ENCODE measurements at regions not wholly inside any gene's neighbourhood (a gene's known extent, or its start where the extent isn't known, plus 50 kb on each side); places are given as distances from the start of the nearest gene placed in this dataset.
"Not testable (repeated sequence)": the region's sequence is repeated elsewhere in the genome, so short reads cannot be mapped to it uniquely, and the experiment has no call there.

DNA sequence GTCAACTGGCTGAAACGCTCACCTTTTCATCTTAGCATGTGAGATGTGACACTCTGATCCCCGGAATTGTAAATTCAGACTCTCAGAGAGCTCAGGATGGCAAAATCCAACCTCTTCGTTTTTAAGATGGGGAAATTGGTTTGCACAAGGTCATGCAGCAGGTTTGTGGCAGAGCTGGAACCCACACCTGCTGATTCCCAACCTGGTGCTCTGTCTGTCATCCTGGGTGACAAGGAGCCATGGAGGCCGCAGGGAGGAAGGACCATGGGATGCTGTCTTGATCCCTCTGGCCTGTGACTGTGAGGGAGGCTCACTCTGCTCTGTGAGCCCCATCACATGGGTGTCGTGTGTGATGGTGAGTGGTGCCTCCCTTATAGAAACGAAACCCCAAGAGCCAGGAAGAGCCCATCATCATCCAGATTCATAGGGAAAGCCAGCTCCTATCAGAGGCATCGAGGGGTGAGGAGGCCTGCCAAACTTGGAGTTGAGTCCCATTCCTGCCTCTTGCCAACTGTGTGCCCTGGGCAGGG is 87.4 kb upstream of the SYT13 start:
- H3K4me1 ChIP-seq (ENCODE audit: insufficient read depth, low read length, poor library complexity, severe bottlenecking): peaks cover 9% of the 10 kb centered on the region
- no peaks in the 10 kb centered on the region for H3F3A ChIP-seq (ENCODE audit: low read depth)
- H2AFZ ChIP-seq (ENCODE audit: low read length): no peak overlapping the region
- no peak for TF ChIP-seq EZH2phosphoT487 (IDR thresholded peaks at IDR 0.05; ENCODE audit: borderline replicate concordance)
- TF ChIP-seq, protein P1, sequence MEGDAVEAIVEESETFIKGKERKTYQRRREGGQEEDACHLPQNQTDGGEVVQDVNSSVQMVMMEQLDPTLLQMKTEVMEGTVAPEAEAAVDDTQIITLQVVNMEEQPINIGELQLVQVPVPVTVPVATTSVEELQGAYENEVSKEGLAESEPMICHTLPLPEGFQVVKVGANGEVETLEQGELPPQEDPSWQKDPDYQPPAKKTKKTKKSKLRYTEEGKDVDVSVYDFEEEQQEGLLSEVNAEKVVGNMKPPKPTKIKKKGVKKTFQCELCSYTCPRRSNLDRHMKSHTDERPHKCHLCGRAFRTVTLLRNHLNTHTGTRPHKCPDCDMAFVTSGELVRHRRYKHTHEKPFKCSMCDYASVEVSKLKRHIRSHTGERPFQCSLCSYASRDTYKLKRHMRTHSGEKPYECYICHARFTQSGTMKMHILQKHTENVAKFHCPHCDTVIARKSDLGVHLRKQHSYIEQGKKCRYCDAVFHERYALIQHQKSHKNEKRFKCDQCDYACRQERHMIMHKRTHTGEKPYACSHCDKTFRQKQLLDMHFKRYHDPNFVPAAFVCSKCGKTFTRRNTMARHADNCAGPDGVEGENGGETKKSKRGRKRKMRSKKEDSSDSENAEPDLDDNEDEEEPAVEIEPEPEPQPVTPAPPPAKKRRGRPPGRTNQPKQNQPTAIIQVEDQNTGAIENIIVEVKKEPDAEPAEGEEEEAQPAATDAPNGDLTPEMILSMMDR (conservative IDR thresholded peaks at IDR 0.05; ENCODE audit: low read length): no peak
- no peaks in the 10 kb centered on the region for H3K9me2 ChIP-seq (replicated peaks; ENCODE audit: low read depth, low read length)
- no peak overlapping the region for H3K9ac ChIP-seq (ENCODE audit: low read depth, low read length, poor library complexity, severe bottlenecking)
- no peak overlapping the region for H3K4me3 ChIP-seq (ENCODE audit: low read length, poor library complexity, severe bottlenecking)
- no peaks in the 10 kb centered on the region for H3K79me2 ChIP-seq (ENCODE audit: insufficient read depth, low read length)
- no peaks in the 10 kb centered on the region for H3K9me3 ChIP-seq (ENCODE audit: insufficient read depth, low read depth, low read length)
- no peaks in the 10 kb centered on the region for H3K27me3 ChIP-seq (ENCODE audit: insufficient read depth, low read length, poor library complexity, severe bottlenecking)
- H4K20me1 ChIP-seq (ENCODE audit: insufficient read depth, low read length, poor library complexity, severe bottlenecking): no peaks in the 10 kb centered on the region
- no peaks in the 10 kb centered on the region for H3K36me3 ChIP-seq (ENCODE audit: insufficient read depth, low read length)
- no peak overlapping the region for H3K4me2 ChIP-seq (ENCODE audit: low read depth, low read length, poor library complexity, severe bottlenecking)

DNA sequence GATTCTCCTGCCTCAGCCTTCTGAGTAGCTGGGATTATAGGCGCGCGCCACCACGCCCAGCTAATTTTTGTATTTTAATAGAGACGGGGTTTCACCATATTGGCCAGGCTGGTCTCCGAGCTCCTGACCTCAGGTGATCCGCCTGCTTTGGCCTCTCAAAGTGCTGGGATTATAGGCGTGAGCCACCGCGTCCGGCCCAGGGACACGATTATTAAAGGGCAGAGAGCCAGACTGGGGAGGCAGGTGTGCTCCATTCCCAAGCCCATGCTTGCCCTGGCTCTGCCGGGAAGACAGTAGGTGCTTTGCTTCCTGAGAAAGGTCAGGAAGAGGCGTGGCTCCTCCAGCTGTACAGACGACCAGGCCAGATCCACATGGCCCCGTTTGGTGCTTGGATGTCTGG is 86.3 kb upstream of the SYT13 start:
- H3K9me2 ChIP-seq (replicated peaks; ENCODE audit: low read depth, low read length); H4K20me1 ChIP-seq (ENCODE audit: insufficient read depth, low read length, poor library complexity, severe bottlenecking); H3K79me2 ChIP-seq (ENCODE audit: insufficient read depth, low read length); H3K27me3 ChIP-seq (ENCODE audit: insufficient read depth, low read length, poor library complexity, severe bottlenecking); H3K36me3 ChIP-seq (ENCODE audit: insufficient read depth, low read length); H3K9me3 ChIP-seq (ENCODE audit: insufficient read depth, low read depth, low read length); H3K4me1 ChIP-seq (ENCODE audit: insufficient read depth, low read length, poor library complexity, severe bottlenecking); H3K9ac ChIP-seq (ENCODE audit: low read depth, low read length, poor library complexity, severe bottlenecking); H2AFZ ChIP-seq (ENCODE audit: low read length); H3K4me2 ChIP-seq (ENCODE audit: low read depth, low read length, poor library complexity, severe bottlenecking); H3F3A ChIP-seq (ENCODE audit: low read depth); H3K4me3 ChIP-seq (ENCODE audit: low read length, poor library complexity, severe bottlenecking): not testable (repeated sequence)

DNA sequence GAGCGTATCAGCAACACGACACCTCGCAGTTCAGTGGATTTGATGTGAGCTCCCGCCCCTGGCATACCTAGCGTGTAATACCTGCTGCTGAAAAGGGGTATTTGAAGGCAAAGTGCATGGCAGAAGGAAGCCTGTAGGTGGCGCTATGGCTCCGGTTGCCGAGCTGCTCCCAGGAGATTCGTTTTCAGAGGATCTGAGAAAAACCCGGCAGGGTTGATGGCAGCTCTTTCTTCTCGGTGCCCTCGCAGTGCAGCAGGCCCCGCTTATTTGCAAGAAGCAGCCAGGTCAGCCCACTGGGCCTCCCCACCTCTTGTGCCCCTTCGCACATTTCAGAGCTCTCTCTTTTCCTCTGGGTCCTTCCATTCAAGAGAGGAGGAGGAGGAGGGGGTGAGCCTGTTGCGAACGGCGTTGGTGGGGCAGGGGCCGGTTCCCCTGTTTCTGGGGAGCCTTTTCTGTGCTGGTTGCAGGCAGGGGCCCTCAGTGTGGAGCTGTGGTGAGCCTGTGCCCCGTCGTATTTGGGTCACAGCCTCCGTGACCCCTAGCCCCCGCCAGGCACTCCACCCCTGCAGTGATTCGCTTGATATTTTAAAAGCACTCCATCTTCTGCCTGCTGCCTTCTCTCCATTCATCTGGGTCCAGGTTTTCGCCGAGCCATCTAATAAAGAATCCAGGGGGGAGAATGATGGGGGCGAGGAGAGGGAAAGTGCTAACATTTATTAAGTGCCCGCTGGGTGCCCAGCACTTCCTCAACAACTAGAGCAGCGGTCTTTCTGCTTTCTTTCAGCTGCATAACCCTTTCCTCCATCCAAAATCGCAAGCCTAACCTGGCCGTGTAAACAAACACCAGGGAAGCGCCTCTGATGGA is 85.3 kb upstream of the SYT13 start:
- TF ChIP-seq, protein P1 (conservative IDR thresholded peaks at IDR 0.05; ENCODE audit: low read length): peak; percentile 98
- no peak for TF ChIP-seq EZH2phosphoT487 (IDR thresholded peaks at IDR 0.05; ENCODE audit: borderline replicate concordance)
- Histone ChIP-seq H3K9me3 (ENCODE audit: insufficient read depth, low read depth, low read length) (no peaks in the 10 kb centered on the region), H3K27me3 (ENCODE audit: insufficient read depth, low read length, poor library complexity, severe bottlenecking) (no peaks in the 10 kb centered on the region), H4K20me1 (ENCODE audit: insufficient read depth, low read length, poor library complexity, severe bottlenecking) (no peaks in the 10 kb centered on the region), H3K4me2 (ENCODE audit: low read depth, low read length, poor library complexity, severe bottlenecking) (no peak overlapping the region), H3K9me2 (replicated peaks; ENCODE audit: low read depth, low read length) (no peaks in the 10 kb centered on the region), H2AFZ (ENCODE audit: low read length) (no peak overlapping the region), H3K4me1 (ENCODE audit: insufficient read depth, low read length, poor library complexity, severe bottlenecking) (peaks cover 9% of the 10 kb centered on the region), H3K4me3 (ENCODE audit: low read length, poor library complexity, severe bottlenecking) (no peak overlapping the region), H3K9ac (ENCODE audit: low read depth, low read length, poor library complexity, severe bottlenecking) (no peak overlapping the region), H3F3A (ENCODE audit: low read depth) (no peaks in the 10 kb centered on the region), H3K36me3 (ENCODE audit: insufficient read depth, low read length) (no peaks in the 10 kb centered on the region), H3K79me2 (ENCODE audit: insufficient read depth, low read length) (no peaks in the 10 kb centered on the region)

All from Loucy (cell line).